H9 (cell line): ENCODE measurements at regions not wholly inside any gene's neighbourhood (a gene's known extent, or its start where the extent isn't known, plus 50 kb on each side); places are given as distances from the start of the nearest gene placed in this dataset.

Source experiments
- DNase-seq: peaks from one replicate; pipeline ENCODE4 v3.0.0-alpha.2; 2017
- H2AFZ ChIP-seq: one replicate; pipeline ENCODE4 v1.6.1; 2013; ENCODE audit warnings: mild to moderate bottlenecking, low read length, control low read depth, moderate library complexity
- H2AK5ac ChIP-seq: 2 replicates; pipeline ENCODE4 v1.6.1; 2013; ENCODE audit warnings: low read length, control low read depth, mixed read lengths; ENCODE audit not compliant: insufficient read length
- H2BK120ac ChIP-seq: one replicate; pipeline ENCODE4 v1.6.1; 2013; ENCODE audit warnings: low read depth, mild to moderate bottlenecking, low read length, control low read depth, inconsistent platforms; ENCODE audit not compliant: poor library complexity, severe bottlenecking
- H2BK12ac ChIP-seq: 2 replicates; pipeline ENCODE4 v1.6.1; 2013; ENCODE audit warnings: low read length, control low read depth, mixed read lengths, low read depth; ENCODE audit not compliant: insufficient read length
- H2BK15ac ChIP-seq: 2 replicates; pipeline ENCODE4 v1.6.1; 2013; ENCODE audit warnings: low read depth, low read length, control low read depth
- H2BK20ac ChIP-seq: one replicate; pipeline ENCODE4 v1.6.1; 2013; ENCODE audit warnings: low read depth, mild to moderate bottlenecking, low read length, control low read depth, inconsistent platforms; ENCODE audit not compliant: poor library complexity, severe bottlenecking
- H2BK5ac ChIP-seq: 2 replicates; pipeline ENCODE4 v1.6.1; 2013; ENCODE audit warnings: low read length, control low read depth, mixed read lengths; ENCODE audit not compliant: insufficient read length
- H3K14ac ChIP-seq: 2 replicates; pipeline ENCODE4 v1.6.1; 2013; ENCODE audit warnings: low read length, control low read depth; ENCODE audit not compliant: insufficient read depth
- H3K18ac ChIP-seq: 2 replicates; pipeline ENCODE4 v1.6.1; 2013; ENCODE audit warnings: low read depth, mild to moderate bottlenecking, mixed read lengths, low read length, control low read depth; ENCODE audit not compliant: insufficient read length
- H3K23ac ChIP-seq: 2 replicates; pipeline ENCODE4 v1.6.1; 2013; ENCODE audit warnings: low read length, control low read depth, mixed read lengths, low read depth; ENCODE audit not compliant: insufficient read length
- H3K23me2 ChIP-seq: 2 replicates; pipeline ENCODE4 v1.6.1; 2013; ENCODE audit warnings: low read depth, mild to moderate bottlenecking, mixed read lengths, low read length, control low read depth; ENCODE audit not compliant: insufficient read length, poor library complexity, severe bottlenecking
- H3K27ac ChIP-seq: 2 replicates; pipeline ENCODE4 v1.5.1; 2013; ENCODE audit warnings: low read length, control low read depth, mixed read lengths, low read depth; ENCODE audit not compliant: insufficient read length
- H3K27me3 ChIP-seq: 2 replicates; pipeline ENCODE4 v1.6.1; 2013; ENCODE audit warnings: low read length, control low read depth, inconsistent platforms; ENCODE audit not compliant: insufficient read depth
- H3K4ac ChIP-seq: 2 replicates; pipeline ENCODE4 v1.6.1; 2013; ENCODE audit warnings: low read depth, mild to moderate bottlenecking, control low read depth, inconsistent platforms, low read length, moderate library complexity
- H3K4me1 ChIP-seq: 2 replicates; pipeline ENCODE4 v1.6.1; 2013; ENCODE audit warnings: low read length, control low read depth, inconsistent platforms; ENCODE audit not compliant: insufficient read depth
- H3K4me2 ChIP-seq: 2 replicates; pipeline ENCODE4 v1.6.1; 2013; ENCODE audit warnings: low read length, control low read depth, mixed read lengths; ENCODE audit not compliant: insufficient read length, insufficient read depth
- H3K56ac ChIP-seq: 2 replicates; pipeline ENCODE4 v1.6.1; 2013; ENCODE audit warnings: low read depth, mild to moderate bottlenecking, mixed read lengths, low read length, control low read depth; ENCODE audit not compliant: insufficient read length
- H3K79me1 ChIP-seq: 2 replicates; pipeline ENCODE4 v1.6.1; 2013; ENCODE audit warnings: low read depth, mild to moderate bottlenecking, moderate library complexity, low read length, control low read depth, inconsistent platforms; ENCODE audit not compliant: insufficient read depth, poor library complexity, severe bottlenecking
- H3K79me2 ChIP-seq: 2 replicates; pipeline ENCODE4 v1.6.1; 2013; ENCODE audit warnings: low read length, control low read depth, inconsistent platforms; ENCODE audit not compliant: insufficient read depth
- H3K9ac ChIP-seq: 2 replicates; pipeline ENCODE4 v1.6.1; 2013; ENCODE audit warnings: low read length, control low read depth, mixed read lengths; ENCODE audit not compliant: insufficient read length; ENCODE audit errors: extremely low read depth
- H3K9me3 ChIP-seq: one replicate; pipeline ENCODE4 v1.6.1; 2013; ENCODE audit warnings: low read depth, low read length, inconsistent platforms; ENCODE audit not compliant: control insufficient read depth
- H3T11ph ChIP-seq: one replicate; pipeline ENCODE4 v1.6.1; 2013; ENCODE audit warnings: mild to moderate bottlenecking, low read length, control low read depth, inconsistent platforms
- H4K20me1 ChIP-seq: one replicate; pipeline ENCODE4 v1.6.1; 2013; ENCODE audit not compliant: control insufficient read depth, insufficient read length, insufficient read depth
- H4K5ac ChIP-seq: 2 replicates; pipeline ENCODE4 v1.6.1; 2013; ENCODE audit warnings: low read depth, mild to moderate bottlenecking, mixed read lengths, low read length, control low read depth; ENCODE audit not compliant: insufficient read length
- H4K8ac ChIP-seq: replicated peaks from 2 replicates; pipeline ENCODE4 v1.6.1; 2013; ENCODE audit warnings: low read length, control low read depth, mixed read lengths, low read depth; ENCODE audit not compliant: insufficient read length
- H4K91ac ChIP-seq: 2 replicates; pipeline ENCODE4 v1.6.1; 2013; ENCODE audit warnings: low read depth, mild to moderate bottlenecking, moderate library complexity, mixed read lengths, low read length, control low read depth; ENCODE audit not compliant: insufficient read length
- H3K27ac Mint-ChIP-seq, 3 experiments: 2 replicates in 2 of 3; 3 replicates in 1 of 3; pipeline ENCODE4 v1.8.0; 2020 to 2021; ENCODE audit warnings: mixed read lengths in 3 of 3, mild to moderate bottlenecking in 1 of 3, moderate library complexity in 1 of 3
- H3K27me3 Mint-ChIP-seq: 2 replicates; pipeline ENCODE4 v1.8.0; 2021; ENCODE audit warnings: low read depth, mild to moderate bottlenecking, moderate library complexity, mixed read lengths
- H3K36me3 Mint-ChIP-seq, 3 experiments: 2 replicates in 2 of 3; 3 replicates in 1 of 3; pipeline ENCODE4 v1.8.0; 2020 to 2021; ENCODE audit warnings: low read depth in 3 of 3, mixed read lengths in 3 of 3; ENCODE audit not compliant: insufficient read depth in 1 of 3
- H3K4me1 Mint-ChIP-seq, 2 experiments: 2 replicates each; pipeline ENCODE4 v1.8.0; 2020; ENCODE audit warnings: mixed read lengths in 2 of 2
- H3K4me3 Mint-ChIP-seq, 2 experiments: 2 replicates in 1 of 2; 3 replicates in 1 of 2; pipeline ENCODE4 v1.8.0; 2020 to 2021; ENCODE audit warnings: mild to moderate bottlenecking in 2 of 2, mixed read lengths in 2 of 2, moderate library complexity in 1 of 2
- H3K9me3 Mint-ChIP-seq, 2 experiments: 2 replicates in 1 of 2; 3 replicates in 1 of 2; pipeline ENCODE4 v1.8.0; 2020; ENCODE audit warnings: mild to moderate bottlenecking in 2 of 2, mixed read lengths in 2 of 2, moderate library complexity in 1 of 2
- CTCF ChIP-seq: fragments of 200-600 bp; sonication (generic); conservative IDR thresholded peaks from 3 replicates; pipeline ENCODE4 v1.8.0; 2021; ENCODE audit warnings: antibody characterized with exemption, mild to moderate bottlenecking
- WGBS: extraction: QIAGEN DNeasy Blood & Tissue Kit; methylation state at CpG from one replicate; pipeline ENCODE4 v1.1.7; 2013; ENCODE audit warnings: missing lambda C conversion rate, low lambda C conversion rate, mixed read lengths; ENCODE audit not compliant: insufficient read length; ENCODE audit errors: extremely low coverage; 5-methylcytosine and 5-hydroxymethylcytosine counted together

GRCh38 chr1:30464187-30464617 is 259.2 kb downstream of the MATN1 start:
- Mint-ChIP-seq H3K27ac (no peak overlapping the region), H3K4me1 (no peaks in the 10 kb centered on the region), H3K36me3 (no peaks in the 10 kb centered on the region), H3K27me3 (no peaks in the 10 kb centered on the region; the same call in none of the 2 replicates), H3K9me3 (peaks cover 9 to 11% of the 10 kb centered on the region in 2 experiments), H3K4me3 (no peak overlapping the region)
- Histone ChIP-seq H2BK120ac (no peak overlapping the region), H3K27ac (no peak overlapping the region), H3K4me2 (no peak overlapping the region), H2AFZ (no peak overlapping the region), H3T11ph (no peak overlapping the region), H3K14ac (no peak overlapping the region), H2BK5ac (no peak overlapping the region), H4K8ac (no peak overlapping the region), H3K9ac (no peak overlapping the region), H3K18ac (no peak overlapping the region), H2BK20ac (no peak overlapping the region), H4K5ac (no peak overlapping the region), H4K91ac (no peak overlapping the region), H3K4me1 (no peaks in the 10 kb centered on the region), H2BK12ac (no peak overlapping the region), H4K20me1 (no peaks in the 10 kb centered on the region), H3K27me3 (no peaks in the 10 kb centered on the region), H3K23me2 (peaks cover 3% of the 10 kb centered on the region), H3K9me3 (peaks cover 9% of the 10 kb centered on the region), H3K23ac (no peak overlapping the region), H2BK15ac (no peak overlapping the region), H3K4ac (no peak overlapping the region), H2AK5ac (no peak overlapping the region), H3K79me2 (no peaks in the 10 kb centered on the region), H3K79me1 (no peaks in the 10 kb centered on the region), H3K56ac (no peak overlapping the region)
- WGBS, result 100% methylated on average over 1 of the region's 1 CpG
- TF ChIP-seq CTCF, result no peak
- no peak for DNase-seq
